Endodermal cell (in vitro differentiated cells): ENCODE measurements at regions not wholly inside any gene's neighbourhood (a gene's known extent, or its start where the extent isn't known, plus 50 kb on each side); places are given as distances from the start of the nearest gene placed in this dataset.

Experiments used
- DNase-seq: peaks from one replicate; pipeline ENCODE4 v3.0.0-alpha.2; 2017
- H3K27ac ChIP-seq: 2 replicates; pipeline ENCODE4 v1.5.1; 2013; ENCODE audit warnings: mild to moderate bottlenecking, low read depth, low read length, moderate library complexity
- H3K27me3 ChIP-seq: 2 replicates; pipeline ENCODE4 v1.6.1; 2013; ENCODE audit warnings: mild to moderate bottlenecking, low read length, moderate library complexity; ENCODE audit not compliant: insufficient read depth, control insufficient read depth, poor library complexity, severe bottlenecking
- H3K36me3 ChIP-seq: 2 replicates; pipeline ENCODE4 v1.7.0; 2013; ENCODE audit warnings: mild to moderate bottlenecking, low read length, moderate library complexity; ENCODE audit not compliant: control insufficient read depth, insufficient read depth
- H3K4me1 ChIP-seq: one replicate; pipeline ENCODE4 v1.7.0; 2013; ENCODE audit warnings: low read length; ENCODE audit not compliant: control insufficient read depth, insufficient read depth
- H3K4me3 ChIP-seq: 2 replicates; pipeline ENCODE4 v1.5.1; 2013; ENCODE audit warnings: mild to moderate bottlenecking, low read length, moderate library complexity
- H3K9ac ChIP-seq: 2 replicates; pipeline ENCODE4 v1.6.1; 2013; ENCODE audit warnings: mild to moderate bottlenecking, low read length, moderate library complexity; ENCODE audit not compliant: poor library complexity, severe bottlenecking; ENCODE audit errors: extremely low read depth
- H3K9me3 ChIP-seq: 2 replicates; pipeline ENCODE4 v1.6.1; 2013; ENCODE audit warnings: mild to moderate bottlenecking, low read length, moderate library complexity; ENCODE audit not compliant: control insufficient read depth
- H3K27ac Mint-ChIP-seq: 2 replicates; pipeline ENCODE4 v1.8.0; 2020; ENCODE audit warnings: mixed read lengths
- H3K27me3 Mint-ChIP-seq: 2 replicates; pipeline ENCODE4 v1.8.0; 2021; ENCODE audit warnings: mild to moderate bottlenecking, mixed read lengths; ENCODE audit not compliant: insufficient read depth
- H3K36me3 Mint-ChIP-seq: 2 replicates; pipeline ENCODE4 v1.8.0; 2020; ENCODE audit warnings: low read depth, mixed read lengths
- H3K4me1 Mint-ChIP-seq: 2 replicates; pipeline ENCODE4 v1.8.0; 2020; ENCODE audit warnings: mixed read lengths
- H3K4me3 Mint-ChIP-seq: 2 replicates; pipeline ENCODE4 v1.8.0; 2020; ENCODE audit warnings: mild to moderate bottlenecking, moderate library complexity, mixed read lengths
- H3K9me3 Mint-ChIP-seq: 2 replicates; pipeline ENCODE4 v1.8.0; 2020; ENCODE audit warnings: mild to moderate bottlenecking, mixed read lengths
- WGBS, 2 experiments: methylation state at CpG; one replicate each; pipeline versions ENCODE4 v1.1.5 to v1.1.7; 2013; ENCODE audit warnings: missing lambda C conversion rate in 2 of 2, mixed read lengths in 1 of 2; ENCODE audit not compliant: insufficient coverage in 1 of 2, insufficient read length in 1 of 2; 5-methylcytosine and 5-hydroxymethylcytosine counted together
- TF ChIP-seq, protein P1 (sequence below): fragments of 200-600 bp; sonication (generic); conservative IDR thresholded peaks from 2 replicates; pipeline ENCODE4 v1.5.0; 2021; ENCODE audit warnings: antibody characterized with exemption, mild to moderate bottlenecking

GRCh38 chr12:92068459-92068858, 77.2 kb downstream of the BTG1 start:
- H3K27me3 Mint-ChIP-seq, result no peaks in the 10 kb centered on the region
- WGBS, 2 experiments, result 100% methylated on average over 1 of the region's 1 CpG
- Histone ChIP-seq H3K27ac (no peak overlapping the region), H3K4me1 (no peaks in the 10 kb centered on the region), H3K27me3 (no peaks in the 10 kb centered on the region), H3K4me3 (no peak overlapping the region), H3K9me3 (no peaks in the 10 kb centered on the region), H3K9ac (no peak overlapping the region), H3K36me3 (no peaks in the 10 kb centered on the region)
- DNase-seq, result no peak
- no peaks in the 10 kb centered on the region for H3K36me3 Mint-ChIP-seq
- H3K9me3 Mint-ChIP-seq, result peaks cover 6% of the 10 kb centered on the region
- no peak overlapping the region for H3K4me3 Mint-ChIP-seq
- H3K4me1 Mint-ChIP-seq, result peaks cover 12% of the 10 kb centered on the region
- no peak overlapping the region for H3K27ac Mint-ChIP-seq
- TF ChIP-seq, protein P1, sequence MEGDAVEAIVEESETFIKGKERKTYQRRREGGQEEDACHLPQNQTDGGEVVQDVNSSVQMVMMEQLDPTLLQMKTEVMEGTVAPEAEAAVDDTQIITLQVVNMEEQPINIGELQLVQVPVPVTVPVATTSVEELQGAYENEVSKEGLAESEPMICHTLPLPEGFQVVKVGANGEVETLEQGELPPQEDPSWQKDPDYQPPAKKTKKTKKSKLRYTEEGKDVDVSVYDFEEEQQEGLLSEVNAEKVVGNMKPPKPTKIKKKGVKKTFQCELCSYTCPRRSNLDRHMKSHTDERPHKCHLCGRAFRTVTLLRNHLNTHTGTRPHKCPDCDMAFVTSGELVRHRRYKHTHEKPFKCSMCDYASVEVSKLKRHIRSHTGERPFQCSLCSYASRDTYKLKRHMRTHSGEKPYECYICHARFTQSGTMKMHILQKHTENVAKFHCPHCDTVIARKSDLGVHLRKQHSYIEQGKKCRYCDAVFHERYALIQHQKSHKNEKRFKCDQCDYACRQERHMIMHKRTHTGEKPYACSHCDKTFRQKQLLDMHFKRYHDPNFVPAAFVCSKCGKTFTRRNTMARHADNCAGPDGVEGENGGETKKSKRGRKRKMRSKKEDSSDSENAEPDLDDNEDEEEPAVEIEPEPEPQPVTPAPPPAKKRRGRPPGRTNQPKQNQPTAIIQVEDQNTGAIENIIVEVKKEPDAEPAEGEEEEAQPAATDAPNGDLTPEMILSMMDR, result no peak

DNA sequence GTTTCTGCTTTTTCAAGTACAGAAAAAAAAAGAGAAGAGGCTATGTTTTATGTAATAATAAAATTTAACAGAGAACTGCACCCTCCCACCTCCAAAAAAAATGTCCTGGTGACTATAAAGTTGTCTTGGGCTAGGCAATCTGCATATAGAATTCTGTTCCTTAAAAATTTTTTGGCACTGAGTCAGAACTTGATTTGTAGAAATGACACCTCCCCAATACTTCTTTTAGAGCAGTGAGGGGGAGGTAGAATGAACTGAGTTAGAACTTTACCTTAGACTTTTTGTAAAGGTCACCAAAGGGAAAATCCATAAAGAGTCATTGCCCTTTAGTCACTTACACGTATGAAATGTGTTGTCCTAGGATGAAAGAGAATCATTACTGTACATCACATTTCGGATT, 80.0 kb downstream of the BTG1 start:
- TF ChIP-seq, protein P1, result no peak
- H3K36me3 Mint-ChIP-seq, result no peaks in the 10 kb centered on the region
- no peaks in the 10 kb centered on the region for H3K27me3 Mint-ChIP-seq

DNA sequence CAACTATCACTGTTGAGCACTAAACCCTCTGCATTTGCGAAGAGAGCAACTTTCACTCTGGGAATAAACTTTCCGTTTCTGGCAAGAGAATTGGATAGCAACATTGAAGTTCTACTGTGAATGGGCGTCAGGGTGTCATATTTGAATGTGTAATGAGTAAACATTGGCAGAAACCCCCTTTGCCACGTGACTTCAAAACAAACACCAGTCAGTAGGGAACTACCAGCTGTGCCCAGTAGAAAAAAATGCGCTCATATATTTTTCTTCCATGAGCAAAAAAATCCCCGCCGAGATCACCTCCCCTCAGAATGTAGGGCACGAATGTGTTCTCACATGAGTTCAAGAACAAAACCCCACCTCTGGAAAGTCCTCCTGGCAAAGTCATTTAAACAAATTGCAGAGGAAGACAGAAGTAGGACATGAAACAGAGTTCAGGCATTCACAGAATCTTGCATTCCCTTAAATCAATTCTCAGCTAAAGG, 80.6 kb downstream of the BTG1 start:
- H3K27me3 ChIP-seq, result no peaks in the 10 kb centered on the region
- H3K4me3 ChIP-seq, result no peak overlapping the region
- no peak overlapping the region for H3K27ac ChIP-seq
- H3K9ac ChIP-seq, result no peak overlapping the region
- H3K4me1 ChIP-seq, result no peaks in the 10 kb centered on the region
- no peak for DNase-seq
- WGBS, 2 experiments, result 86 to 90% methylated on average over 3 to 8 of the region's 8 CpGs
- Mint-ChIP-seq H3K4me1 (peaks cover 14% of the 10 kb centered on the region), H3K36me3 (no peaks in the 10 kb centered on the region), H3K27ac (no peak overlapping the region), H3K9me3 (no peaks in the 10 kb centered on the region), H3K27me3 (no peaks in the 10 kb centered on the region), H3K4me3 (no peak overlapping the region)
- H3K9me3 ChIP-seq, result no peaks in the 10 kb centered on the region
- TF ChIP-seq, protein P1, result no peak
- H3K36me3 ChIP-seq, result no peaks in the 10 kb centered on the region

More for the DNA sequence above, 80.0 kb downstream of the BTG1 start:
- DNase-seq, result no peak
- H3K36me3 ChIP-seq, result no peaks in the 10 kb centered on the region
- Mint-ChIP-seq H3K9me3 (no peaks in the 10 kb centered on the region), H3K4me1 (peaks cover 19% of the 10 kb centered on the region), H3K27ac (no peak overlapping the region), H3K4me3 (no peak overlapping the region)
- H3K4me3 ChIP-seq, result no peak overlapping the region
- H3K4me1 ChIP-seq, result no peaks in the 10 kb centered on the region
- no peak overlapping the region for H3K9ac ChIP-seq
- no peak overlapping the region for H3K27ac ChIP-seq
- H3K27me3 ChIP-seq, result no peaks in the 10 kb centered on the region
- 80 to 86% methylated on average over 2 of the region's 2 CpGs for WGBS, 2 experiments
- H3K9me3 ChIP-seq, result no peaks in the 10 kb centered on the region
